WTC11 (cell line): ENCODE measurements at regions not wholly inside any gene's neighbourhood (a gene's known extent, or its start where the extent isn't known, plus 50 kb on each side); places are given as distances from the start of the nearest gene placed in this dataset.

Experiments used
- ATF2 ChIP-seq: sonication (generic); formaldehyde crosslinking; IDR thresholded peaks from 2 replicates; pipeline ENCODE4 v1.8.1; 2022; ENCODE audit warnings: low read depth, missing genetic modification reagents, borderline replicate concordance
- ETV6 ChIP-seq: sonication (generic); formaldehyde crosslinking; IDR thresholded peaks from 2 replicates; pipeline ENCODE4 v1.8.1; 2022; ENCODE audit warnings: mild to moderate bottlenecking, missing genetic modification reagents
- IRF2 ChIP-seq: sonication (generic); formaldehyde crosslinking; IDR thresholded peaks from 2 replicates; pipeline ENCODE4 v1.8.0; 2022; ENCODE audit warnings: low read depth, missing genetic modification reagents, borderline replicate concordance
- MAX ChIP-seq: sonication (generic); formaldehyde crosslinking; IDR thresholded peaks from 2 replicates; pipeline ENCODE4 v1.8.0; 2022; ENCODE audit warnings: mild to moderate bottlenecking, missing genetic modification reagents
- NR1H2 ChIP-seq: sonication (generic); formaldehyde crosslinking; IDR thresholded peaks from 2 replicates; pipeline ENCODE4 v1.9.0; 2021; ENCODE audit warnings: mild to moderate bottlenecking, moderate library complexity, missing genetic modification reagents
- NR3C1 ChIP-seq: sonication (generic); formaldehyde crosslinking; conservative IDR thresholded peaks from 2 replicates; pipeline ENCODE4 v1.8.1; 2023; ENCODE audit warnings: low read depth, mild to moderate bottlenecking, missing genetic modification reagents
- PRRX2 ChIP-seq: fragments of 250-450 bp; sonication (Bioruptor Pico); IDR thresholded peaks from 2 replicates; pipeline ENCODE4 v1.8.0; 2021; ENCODE audit warnings: mild to moderate bottlenecking
- RELA ChIP-seq: sonication (generic); formaldehyde crosslinking; IDR thresholded peaks from 2 replicates; pipeline ENCODE4 v1.8.1; 2022; ENCODE audit warnings: missing genetic modification reagents, mild to moderate bottlenecking, borderline replicate concordance
- TCF7 ChIP-seq: sonication (generic); formaldehyde crosslinking; IDR thresholded peaks from 2 replicates; pipeline ENCODE4 v1.8.0; 2022; ENCODE audit warnings: mild to moderate bottlenecking, low read depth, missing genetic modification reagents, moderate library complexity
- ZNF121 ChIP-seq: sonication (generic); formaldehyde crosslinking; IDR thresholded peaks from 2 replicates; pipeline ENCODE4 v1.8.0; 2023; ENCODE audit warnings: missing genetic modification reagents
- ZNF416 ChIP-seq: fragments of 250-450 bp; sonication (Bioruptor Pico); IDR thresholded peaks from 2 replicates; pipeline ENCODE4 v1.9.0; 2021; ENCODE audit warnings: mild to moderate bottlenecking, inconsistent platforms
- TF ChIP-seq, protein P1 (sequence below): fragments of 200-600 bp; IDR thresholded peaks from 2 replicates; pipeline ENCODE4 v1.8.0; 2022; ENCODE audit warnings: antibody characterized with exemption
- TF ChIP-seq, protein P2 (sequence below): sonication (generic); formaldehyde crosslinking; IDR thresholded peaks from 2 replicates; pipeline ENCODE4 v1.8.0; 2022; ENCODE audit warnings: mild to moderate bottlenecking, missing genetic modification reagents

DNA sequence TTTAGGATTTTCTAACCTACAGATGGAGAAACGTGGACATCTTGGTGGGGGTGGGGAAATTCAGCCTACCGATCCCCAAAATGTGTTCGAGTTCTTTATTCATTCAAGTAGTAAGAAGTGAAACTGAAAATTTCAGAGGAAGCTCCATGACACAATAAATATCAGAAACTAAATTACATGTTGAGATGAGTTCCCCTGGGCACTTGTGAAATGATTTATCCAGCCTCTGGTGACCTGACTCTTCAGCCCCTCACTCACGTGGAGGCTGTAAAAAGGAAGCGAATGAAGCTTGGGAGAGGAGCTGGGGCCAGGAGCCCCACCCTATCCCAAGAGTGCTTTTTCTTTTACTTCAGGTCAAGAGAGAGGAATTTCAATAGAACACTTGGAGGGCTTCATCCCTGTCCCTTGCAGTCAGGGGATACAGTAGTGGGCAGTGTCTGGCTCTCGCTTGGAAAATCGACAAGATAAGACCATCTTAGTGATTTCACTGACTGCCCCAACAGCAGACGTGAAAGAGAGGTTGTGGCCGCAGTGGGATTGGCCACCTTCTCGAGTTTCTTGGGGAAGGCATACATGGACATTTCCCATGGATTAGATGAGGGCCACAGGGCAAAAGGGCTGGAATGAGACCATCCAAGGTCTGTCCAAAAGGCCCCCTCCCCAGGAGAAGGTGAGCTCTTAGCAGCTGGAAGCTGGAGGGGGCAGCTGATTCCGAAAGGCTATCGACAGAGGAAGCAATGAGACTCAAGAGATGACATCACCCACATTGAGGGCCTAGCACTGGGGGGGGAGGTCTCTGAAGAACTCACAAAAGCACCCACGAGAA, 76.8 kb upstream of the SH3PXD2B start:
- no peak for TF ChIP-seq NR1H2 (CRISPR knock-in tag)
- TF ChIP-seq, protein P1, sequence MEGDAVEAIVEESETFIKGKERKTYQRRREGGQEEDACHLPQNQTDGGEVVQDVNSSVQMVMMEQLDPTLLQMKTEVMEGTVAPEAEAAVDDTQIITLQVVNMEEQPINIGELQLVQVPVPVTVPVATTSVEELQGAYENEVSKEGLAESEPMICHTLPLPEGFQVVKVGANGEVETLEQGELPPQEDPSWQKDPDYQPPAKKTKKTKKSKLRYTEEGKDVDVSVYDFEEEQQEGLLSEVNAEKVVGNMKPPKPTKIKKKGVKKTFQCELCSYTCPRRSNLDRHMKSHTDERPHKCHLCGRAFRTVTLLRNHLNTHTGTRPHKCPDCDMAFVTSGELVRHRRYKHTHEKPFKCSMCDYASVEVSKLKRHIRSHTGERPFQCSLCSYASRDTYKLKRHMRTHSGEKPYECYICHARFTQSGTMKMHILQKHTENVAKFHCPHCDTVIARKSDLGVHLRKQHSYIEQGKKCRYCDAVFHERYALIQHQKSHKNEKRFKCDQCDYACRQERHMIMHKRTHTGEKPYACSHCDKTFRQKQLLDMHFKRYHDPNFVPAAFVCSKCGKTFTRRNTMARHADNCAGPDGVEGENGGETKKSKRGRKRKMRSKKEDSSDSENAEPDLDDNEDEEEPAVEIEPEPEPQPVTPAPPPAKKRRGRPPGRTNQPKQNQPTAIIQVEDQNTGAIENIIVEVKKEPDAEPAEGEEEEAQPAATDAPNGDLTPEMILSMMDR, result no peak
- no peak for TF ChIP-seq PRRX2 (CRISPR knock-in tag)
- TF ChIP-seq ATF2 (CRISPR knock-in tag), result no peak
- TF ChIP-seq IRF2 (CRISPR knock-in tag), result no peak
- TF ChIP-seq, protein P2, sequence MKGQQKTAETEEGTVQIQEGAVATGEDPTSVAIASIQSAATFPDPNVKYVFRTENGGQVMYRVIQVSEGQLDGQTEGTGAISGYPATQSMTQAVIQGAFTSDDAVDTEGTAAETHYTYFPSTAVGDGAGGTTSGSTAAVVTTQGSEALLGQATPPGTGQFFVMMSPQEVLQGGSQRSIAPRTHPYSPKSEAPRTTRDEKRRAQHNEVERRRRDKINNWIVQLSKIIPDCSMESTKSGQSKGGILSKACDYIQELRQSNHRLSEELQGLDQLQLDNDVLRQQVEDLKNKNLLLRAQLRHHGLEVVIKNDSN (CRISPR knock-in tag), result no peak
- TF ChIP-seq ZNF121, result no peak
- no peak for TF ChIP-seq RELA (CRISPR knock-in tag)
- TF ChIP-seq NR3C1 (CRISPR knock-in tag), result no peak
- TF ChIP-seq MAX (CRISPR knock-in tag), result no peak
- no peak for TF ChIP-seq ETV6 (CRISPR knock-in tag)
- no peak for TF ChIP-seq ZNF416 (CRISPR knock-in tag)
- no peak for TF ChIP-seq TCF7 (CRISPR knock-in tag)
